ENCODE measurements at regions not wholly inside any gene's neighbourhood (a gene's known extent, or its start where the extent isn't known, plus 50 kb on each side); places are given as distances from the start of the nearest gene placed in this dataset.

DNA sequence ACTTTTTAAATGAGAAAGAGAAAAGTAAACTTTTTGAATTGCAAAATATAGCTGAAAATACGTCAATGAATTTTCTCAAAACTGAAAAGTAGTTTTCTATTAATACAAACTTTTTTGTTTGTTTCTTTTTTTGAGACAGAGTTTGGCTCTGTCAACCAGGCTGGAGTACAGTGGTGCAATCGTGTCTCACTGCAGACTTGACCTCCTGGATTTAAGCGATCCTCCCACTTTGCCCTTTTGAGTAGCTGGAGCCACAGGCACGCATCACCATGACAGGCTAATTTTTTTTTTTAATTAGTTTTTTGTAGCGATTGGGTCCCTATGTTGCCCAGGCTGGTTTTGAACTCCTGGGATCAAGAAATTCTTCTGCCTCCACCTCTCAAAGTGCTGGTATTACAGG is 610.4 kb downstream of the ELAVL2 start:
- DNase-seq (ENCODE audit: low spot score): no peak
- H3K27ac Mint-ChIP-seq (ENCODE audit: unreplicated experiment): no peak overlapping the region
- no peaks in the 10 kb centered on the region for H3K36me3 Mint-ChIP-seq (ENCODE audit: low read depth)
- no peaks in the 10 kb centered on the region for H3K4me1 Mint-ChIP-seq (ENCODE audit: low read depth)
- H3K27me3 Mint-ChIP-seq (ENCODE audit: low read depth): peaks cover 2% of the 10 kb centered on the region
- H3K9me3 Mint-ChIP-seq (ENCODE audit: low read depth): no peaks in the 10 kb centered on the region
- H3K4me3 Mint-ChIP-seq (ENCODE audit: unreplicated experiment): no peak overlapping the region
- TF ChIP-seq, protein P1, sequence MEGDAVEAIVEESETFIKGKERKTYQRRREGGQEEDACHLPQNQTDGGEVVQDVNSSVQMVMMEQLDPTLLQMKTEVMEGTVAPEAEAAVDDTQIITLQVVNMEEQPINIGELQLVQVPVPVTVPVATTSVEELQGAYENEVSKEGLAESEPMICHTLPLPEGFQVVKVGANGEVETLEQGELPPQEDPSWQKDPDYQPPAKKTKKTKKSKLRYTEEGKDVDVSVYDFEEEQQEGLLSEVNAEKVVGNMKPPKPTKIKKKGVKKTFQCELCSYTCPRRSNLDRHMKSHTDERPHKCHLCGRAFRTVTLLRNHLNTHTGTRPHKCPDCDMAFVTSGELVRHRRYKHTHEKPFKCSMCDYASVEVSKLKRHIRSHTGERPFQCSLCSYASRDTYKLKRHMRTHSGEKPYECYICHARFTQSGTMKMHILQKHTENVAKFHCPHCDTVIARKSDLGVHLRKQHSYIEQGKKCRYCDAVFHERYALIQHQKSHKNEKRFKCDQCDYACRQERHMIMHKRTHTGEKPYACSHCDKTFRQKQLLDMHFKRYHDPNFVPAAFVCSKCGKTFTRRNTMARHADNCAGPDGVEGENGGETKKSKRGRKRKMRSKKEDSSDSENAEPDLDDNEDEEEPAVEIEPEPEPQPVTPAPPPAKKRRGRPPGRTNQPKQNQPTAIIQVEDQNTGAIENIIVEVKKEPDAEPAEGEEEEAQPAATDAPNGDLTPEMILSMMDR (IDR thresholded peaks at IDR 0.05): no peak

DNA sequence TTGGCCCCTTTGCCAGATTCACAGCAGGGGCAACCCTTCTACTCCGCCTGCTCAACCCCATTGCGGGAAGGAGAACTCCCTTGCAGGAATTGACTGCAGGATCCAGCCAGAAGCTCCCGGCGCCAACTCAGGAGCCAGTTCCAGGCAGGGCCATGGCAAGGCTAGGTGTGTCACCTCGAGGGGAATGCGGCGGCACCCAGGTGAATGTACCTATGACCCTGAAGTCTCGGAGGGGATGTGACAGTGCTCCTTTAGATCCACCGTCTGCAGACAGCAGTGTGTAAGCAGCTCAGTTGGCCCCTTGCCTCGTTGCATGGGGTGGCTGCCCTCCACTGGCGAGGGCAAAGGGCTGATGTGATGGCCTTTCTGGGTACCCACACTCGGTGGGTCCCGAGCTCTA is 606.6 kb downstream of the ELAVL2 start:
- no peak overlapping the region for H3K4me3 Mint-ChIP-seq (ENCODE audit: unreplicated experiment)
- no peaks in the 10 kb centered on the region for H3K36me3 Mint-ChIP-seq (ENCODE audit: low read depth)
- no peak for DNase-seq (ENCODE audit: low spot score)
- H3K9me3 Mint-ChIP-seq (ENCODE audit: low read depth): peaks cover 6% of the 10 kb centered on the region
- no peaks in the 10 kb centered on the region for H3K4me1 Mint-ChIP-seq (ENCODE audit: low read depth)
- H3K27ac Mint-ChIP-seq (ENCODE audit: unreplicated experiment): no peak overlapping the region
- peaks cover 2% of the 10 kb centered on the region for H3K27me3 Mint-ChIP-seq (ENCODE audit: low read depth)
- TF ChIP-seq, protein P1 (IDR thresholded peaks at IDR 0.05): no peak

DNA sequence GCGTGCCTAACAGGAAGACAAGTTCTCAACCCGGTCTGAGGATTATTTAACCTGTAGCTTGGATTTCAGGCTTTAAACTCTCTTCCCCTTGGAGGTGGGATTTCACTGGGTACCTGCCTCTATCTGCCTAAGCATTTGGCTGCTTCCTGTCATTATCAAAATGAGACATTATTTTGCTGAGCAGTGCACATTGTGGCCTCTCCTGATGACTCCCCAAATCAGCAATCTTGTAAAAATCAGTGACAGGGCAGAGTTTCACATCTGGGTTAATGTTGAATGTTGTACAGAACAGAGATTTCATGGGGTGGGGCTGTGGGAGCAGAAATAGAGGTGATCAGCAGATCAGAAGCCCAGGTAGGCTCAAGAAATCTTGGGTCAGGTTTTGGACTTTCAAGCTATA is 605.9 kb downstream of the ELAVL2 start:
- no peak for DNase-seq (ENCODE audit: low spot score)
- Mint-ChIP-seq H3K36me3 (ENCODE audit: low read depth) (no peaks in the 10 kb centered on the region), H3K27me3 (ENCODE audit: low read depth) (no peaks in the 10 kb centered on the region), H3K9me3 (ENCODE audit: low read depth) (peaks cover 9% of the 10 kb centered on the region), H3K27ac (ENCODE audit: unreplicated experiment) (no peak overlapping the region), H3K4me3 (ENCODE audit: unreplicated experiment) (no peak overlapping the region), H3K4me1 (ENCODE audit: low read depth) (no peaks in the 10 kb centered on the region)
- TF ChIP-seq, protein P1 (IDR thresholded peaks at IDR 0.05): no peak

DNA sequence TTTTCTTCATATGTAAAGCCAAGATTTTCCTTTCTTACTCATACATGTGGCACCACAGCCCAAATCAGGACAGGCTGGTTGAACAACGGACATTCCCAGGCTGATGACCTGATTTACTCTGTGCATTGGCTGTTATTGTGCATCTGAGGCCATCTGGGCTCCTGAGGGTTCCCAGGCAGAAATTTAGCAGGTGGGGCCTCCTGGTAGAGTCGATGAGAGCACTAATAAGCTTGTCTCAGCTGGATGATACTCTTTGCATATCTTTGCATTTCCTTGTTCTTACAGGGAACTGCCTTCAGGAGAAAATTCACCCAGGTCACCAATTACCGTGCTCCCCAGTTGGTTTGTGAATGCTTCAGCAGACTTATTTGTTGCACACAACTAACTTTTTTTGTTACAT is 605.1 kb downstream of the ELAVL2 start:
- Mint-ChIP-seq H3K4me1 (ENCODE audit: low read depth) (no peaks in the 10 kb centered on the region), H3K27ac (ENCODE audit: unreplicated experiment) (no peak overlapping the region), H3K4me3 (ENCODE audit: unreplicated experiment) (no peak overlapping the region), H3K27me3 (ENCODE audit: low read depth) (no peaks in the 10 kb centered on the region), H3K36me3 (ENCODE audit: low read depth) (no peaks in the 10 kb centered on the region), H3K9me3 (ENCODE audit: low read depth) (peaks cover 9% of the 10 kb centered on the region)
- TF ChIP-seq, protein P1 (IDR thresholded peaks at IDR 0.05): no peak
- no peak for DNase-seq (ENCODE audit: low spot score)

DNA sequence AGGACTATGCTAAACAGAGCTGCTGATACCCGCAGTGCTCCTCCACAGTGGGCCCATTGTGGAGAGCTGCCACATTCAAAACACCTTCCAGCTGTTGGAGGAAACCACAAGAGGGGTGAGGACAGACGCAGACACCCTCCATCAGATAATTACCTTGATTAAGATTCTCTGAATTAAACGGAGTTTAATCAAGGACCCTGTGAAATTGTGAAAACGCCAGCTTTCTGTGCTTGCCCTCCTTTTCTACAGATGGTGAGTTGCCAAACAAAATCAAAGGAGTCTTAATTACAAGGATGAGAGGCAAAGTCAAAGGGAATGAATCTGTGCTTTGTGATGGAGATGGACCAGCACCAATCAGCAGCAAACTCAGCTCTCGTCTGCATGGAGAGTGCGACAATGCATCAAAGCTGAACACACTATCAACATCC is 596.1 kb downstream of the ELAVL2 start:
- Mint-ChIP-seq H3K27me3 (ENCODE audit: low read depth) (no peaks in the 10 kb centered on the region), H3K27ac (ENCODE audit: unreplicated experiment) (no peak overlapping the region), H3K9me3 (ENCODE audit: low read depth) (peaks cover 3% of the 10 kb centered on the region), H3K4me1 (ENCODE audit: low read depth) (no peaks in the 10 kb centered on the region), H3K36me3 (ENCODE audit: low read depth) (no peaks in the 10 kb centered on the region), H3K4me3 (ENCODE audit: unreplicated experiment) (no peak overlapping the region)
- no peak for DNase-seq (ENCODE audit: low spot score)
- TF ChIP-seq, protein P1 (IDR thresholded peaks at IDR 0.05): no peak
